Left kidney (tissue), 1 donor: ENCODE measurements at regions not wholly inside any gene's neighbourhood (a gene's known extent, or its start where the extent isn't known, plus 50 kb on each side); places are given as distances from the start of the nearest gene placed in this dataset.

ENCODE experiments used
- DNase-seq: peaks from one replicate; pipeline ENCODE4 v3.0.0-alpha.2; 2013

DNA sequence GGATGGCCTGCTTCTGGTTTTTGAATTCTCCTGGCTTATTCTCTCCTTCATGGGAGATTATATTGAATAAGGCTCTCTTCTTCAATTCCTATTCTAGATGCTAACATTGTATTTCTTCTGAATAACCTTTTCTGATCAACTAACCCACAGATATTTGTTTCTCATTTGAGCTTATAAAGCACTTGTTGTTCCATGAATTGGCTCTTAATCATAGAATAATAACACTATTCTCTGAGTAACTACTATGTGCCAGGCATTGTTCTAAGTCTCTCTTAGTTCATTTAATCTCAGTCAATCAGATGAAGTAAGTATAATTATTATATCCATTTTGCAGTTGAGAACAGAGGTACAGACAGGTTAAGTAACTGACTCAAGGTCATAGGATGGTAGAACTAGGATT lies 136.3 kb upstream of the MLIP start:
- DNase-seq = no peak

- peak; percentile 41 for DNase-seq
These were observed 135.2 kb upstream of the MLIP start for GRCh38 chr6:53975941-53976615.

DNA sequence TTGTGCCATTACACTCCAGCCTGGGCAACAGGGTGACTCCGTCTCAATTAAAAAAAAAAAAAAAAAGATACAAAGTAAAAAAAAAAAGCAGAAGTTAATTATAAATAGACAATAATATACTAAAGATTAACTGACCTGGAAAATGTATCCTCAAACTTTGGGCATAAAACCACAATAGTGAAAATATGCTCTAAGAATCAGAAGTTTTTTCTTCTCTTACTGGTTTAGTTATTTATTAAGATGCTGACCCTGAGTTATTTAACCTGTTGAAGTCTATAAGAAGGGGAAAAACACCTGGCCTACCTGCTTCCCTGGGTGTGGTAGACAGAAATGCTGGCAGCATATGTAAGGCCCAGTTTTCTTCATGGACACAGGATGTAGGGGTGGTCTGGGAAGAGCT lies 133.7 kb upstream of the MLIP start:
- DNase-seq = no peak

- peak; percentile 35 for DNase-seq
These were observed 131.7 kb upstream of the MLIP start for GRCh38 chr6:53979468-53980067.

- DNase-seq = no peak
These were observed 128.7 kb upstream of the MLIP start for GRCh38 chr6:53982366-53983050.

DNA sequence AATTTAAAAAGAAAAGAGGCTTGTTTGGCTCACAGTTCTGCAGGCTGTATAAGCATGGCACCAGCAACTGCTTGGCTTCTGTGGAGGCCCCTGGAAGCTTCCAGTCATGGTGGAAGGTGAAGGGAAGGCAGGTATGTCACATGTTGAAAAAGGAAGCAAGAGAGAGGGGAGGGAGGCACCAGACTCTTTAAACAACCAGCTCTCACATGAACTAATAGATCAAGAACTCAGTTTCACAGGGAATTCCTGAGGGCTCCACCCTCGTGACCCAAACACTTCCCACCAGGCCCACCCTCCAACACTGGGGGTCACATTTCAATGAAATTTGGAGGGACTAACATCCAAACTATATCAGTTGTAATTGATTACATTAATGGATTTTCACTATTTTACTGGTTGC lies 127.9 kb upstream of the MLIP start:
- DNase-seq = no peak

- no peak for DNase-seq
These were observed 127.1 kb upstream of the MLIP start for GRCh38 chr6:53984163-53984562.

- DNase-seq = no peak
These were observed 126.7 kb upstream of the MLIP start for GRCh38 chr6:53984581-53984980.

- DNase-seq = no peak
These were observed 125.9 kb upstream of the MLIP start for GRCh38 chr6:53985366-53985765.

DNA sequence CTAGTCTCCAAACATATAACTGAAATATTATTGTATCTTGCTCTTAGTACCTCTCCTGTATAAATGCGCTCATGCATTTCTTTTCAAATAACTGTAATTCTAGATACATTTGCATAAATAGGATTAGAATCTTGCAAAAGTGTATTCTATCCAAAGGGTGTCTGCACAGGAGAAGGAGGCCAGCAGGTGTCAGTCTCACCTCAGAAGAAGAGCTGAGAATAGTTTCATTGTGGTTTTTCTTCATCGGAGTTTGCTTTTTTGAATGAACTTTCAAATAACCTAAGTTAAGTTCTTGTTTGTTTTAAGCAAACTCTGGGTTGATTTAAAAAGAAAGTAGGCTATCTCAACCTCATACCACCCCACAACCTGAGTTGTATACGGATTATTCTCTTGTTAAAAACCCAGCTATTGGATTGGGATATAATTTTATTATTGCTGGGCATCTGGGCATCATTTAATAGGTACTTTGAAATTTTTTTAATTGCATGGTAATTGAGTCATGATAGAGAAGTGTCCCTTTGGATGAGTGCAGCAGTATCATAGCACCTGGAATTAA lies 125.0 kb upstream of the MLIP start:
- DNase-seq = peak; percentile 39

- DNase-seq = no peak
These were observed 124.3 kb upstream of the MLIP start for GRCh38 chr6:53986721-53987521.

DNA sequence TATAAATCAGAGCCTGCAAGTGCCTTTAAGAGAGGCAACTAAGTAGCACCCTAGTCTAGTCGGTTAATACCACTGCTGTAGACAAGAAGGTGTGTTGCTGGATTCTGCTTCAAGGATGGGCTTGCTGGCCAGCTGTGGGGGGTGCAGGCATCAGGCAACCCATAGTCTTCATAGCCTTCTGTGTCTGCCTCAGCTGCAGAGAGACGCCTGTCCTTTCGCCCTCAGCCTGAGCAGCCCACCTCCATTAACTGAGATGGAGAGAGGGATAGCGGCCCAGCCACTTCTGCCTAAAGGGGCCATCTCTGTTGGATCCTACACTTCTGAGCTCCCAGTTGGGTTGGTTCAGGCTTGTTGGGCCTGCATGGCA lies 123.7 kb upstream of the MLIP start:
- DNase-seq = no peak

DNA sequence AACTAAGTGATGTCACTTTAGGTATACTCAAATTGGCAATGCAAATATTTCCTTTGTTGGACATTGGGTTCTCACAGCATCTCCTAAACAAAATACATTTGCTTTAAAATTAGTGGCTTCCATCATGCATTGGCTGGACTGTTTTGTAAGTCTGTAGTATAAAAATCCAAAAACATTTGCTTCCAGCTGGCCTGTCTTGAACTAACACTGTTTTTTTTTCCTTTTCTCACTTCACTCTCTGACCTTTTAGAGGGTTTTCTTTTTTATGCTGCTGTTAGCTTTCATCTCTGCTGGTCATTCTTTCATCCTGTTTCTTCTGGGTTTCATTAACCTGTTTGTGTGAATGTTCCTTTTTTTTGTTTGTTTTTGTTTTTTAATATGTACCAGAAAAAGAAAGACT lies 121.7 kb upstream of the MLIP start:
- DNase-seq = no peak

DNA sequence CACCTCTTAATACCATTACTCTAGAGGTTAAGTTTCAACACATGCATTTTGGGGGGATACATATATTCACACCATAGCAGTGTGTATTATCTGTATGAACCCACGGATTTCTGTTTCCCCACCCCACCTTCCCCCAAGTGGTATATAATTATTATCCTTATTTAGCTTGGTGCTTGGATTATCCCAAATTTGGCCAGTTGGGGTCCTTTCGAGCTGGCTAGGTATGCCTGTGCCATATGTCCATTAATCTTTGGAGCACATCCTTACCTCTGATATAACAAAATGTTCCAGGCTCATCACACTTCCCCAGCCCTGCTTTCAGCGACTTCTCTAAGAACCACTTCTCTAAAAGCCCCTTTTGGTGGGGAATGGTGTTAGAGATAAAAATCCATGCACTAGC lies 118.7 kb upstream of the MLIP start:
- no peak for DNase-seq

GRCh38 chr6:53994201-53994600 lies 117.0 kb upstream of the MLIP start:
- no peak for DNase-seq

DNA sequence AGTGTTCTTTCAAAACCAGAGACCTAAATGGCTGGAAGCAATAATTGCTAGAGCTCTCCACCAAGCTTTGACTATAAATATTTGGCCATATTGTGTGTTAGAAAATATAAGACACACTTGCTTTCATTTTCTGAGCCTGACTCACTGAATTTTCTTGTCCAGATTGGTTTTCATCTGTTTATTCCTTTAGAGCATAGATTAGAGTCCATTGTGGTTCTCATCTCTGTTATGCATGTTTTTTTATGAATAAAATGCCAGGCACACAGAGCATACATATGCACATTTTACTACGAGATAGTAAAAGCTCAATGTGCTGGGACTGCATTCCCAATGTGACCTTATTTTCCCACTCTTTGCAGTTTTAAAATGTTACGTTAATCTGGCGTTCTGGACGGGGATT lies 115.3 kb upstream of the MLIP start:
- no peak for DNase-seq

GRCh38 chr6:53998303-53998702 lies 112.9 kb upstream of the MLIP start:
- DNase-seq = no peak

- no peak for DNase-seq
These were observed 112.0 kb upstream of the MLIP start for GRCh38 chr6:53999088-53999755.

DNA sequence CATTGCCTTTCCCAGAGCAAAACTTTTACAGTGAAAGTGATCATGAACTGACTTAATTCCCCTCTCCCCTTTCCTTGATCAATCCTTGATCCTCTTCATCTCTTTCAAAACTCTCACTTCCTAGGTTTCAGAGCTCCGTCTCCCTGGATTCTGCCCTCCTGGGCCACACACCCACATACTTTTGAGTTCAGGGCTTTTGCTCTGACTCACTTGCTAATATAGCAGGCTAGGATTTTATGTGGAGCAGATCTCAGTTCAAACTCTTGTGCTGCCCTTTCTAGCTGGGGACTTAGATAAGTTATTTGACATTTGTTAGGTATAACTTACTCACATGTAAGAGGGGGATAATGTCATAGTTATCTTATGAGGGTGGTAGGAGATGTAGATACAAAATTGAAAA lies 109.1 kb upstream of the MLIP start:
- no peak for DNase-seq

DNA sequence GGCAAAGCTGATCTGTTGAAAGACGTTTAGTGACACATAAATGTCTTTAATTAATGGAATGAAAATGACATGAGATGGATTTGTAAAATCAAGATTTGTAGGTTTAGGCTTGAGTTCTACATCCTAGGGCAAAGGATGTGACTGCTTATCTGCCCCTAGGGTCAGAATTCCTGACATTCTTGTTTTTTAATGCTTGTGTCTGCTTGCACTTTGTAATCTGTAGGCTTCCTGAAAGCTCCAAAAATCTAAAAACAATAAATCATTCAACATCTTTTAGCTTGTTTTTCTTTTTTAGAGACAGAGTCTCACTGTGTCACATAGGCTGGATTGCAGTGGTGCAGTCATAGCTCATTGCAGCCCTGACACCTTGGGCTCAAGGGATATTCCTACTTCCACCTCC lies 107.9 kb upstream of the MLIP start:
- DNase-seq = no peak

DNA sequence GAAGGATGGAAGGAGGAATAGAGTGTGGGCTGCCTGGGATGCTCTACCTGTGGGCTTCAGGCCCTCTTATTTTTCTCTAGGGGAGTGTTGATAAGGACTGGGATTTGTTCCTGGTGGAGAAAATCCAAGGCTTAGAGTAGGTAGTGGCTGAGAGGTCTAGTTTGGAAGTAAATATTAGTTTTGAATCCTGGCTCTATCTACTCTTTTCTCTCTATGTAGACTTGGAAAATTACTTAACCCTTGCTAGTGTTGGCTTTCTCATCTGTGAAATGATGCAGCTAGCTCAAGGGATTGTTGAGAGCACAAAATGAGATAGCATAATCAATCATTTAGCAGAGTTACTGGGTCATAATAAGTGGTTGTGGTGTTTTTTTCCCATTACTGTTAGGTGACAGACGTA lies 102.7 kb upstream of the MLIP start:
- no peak for DNase-seq

DNA sequence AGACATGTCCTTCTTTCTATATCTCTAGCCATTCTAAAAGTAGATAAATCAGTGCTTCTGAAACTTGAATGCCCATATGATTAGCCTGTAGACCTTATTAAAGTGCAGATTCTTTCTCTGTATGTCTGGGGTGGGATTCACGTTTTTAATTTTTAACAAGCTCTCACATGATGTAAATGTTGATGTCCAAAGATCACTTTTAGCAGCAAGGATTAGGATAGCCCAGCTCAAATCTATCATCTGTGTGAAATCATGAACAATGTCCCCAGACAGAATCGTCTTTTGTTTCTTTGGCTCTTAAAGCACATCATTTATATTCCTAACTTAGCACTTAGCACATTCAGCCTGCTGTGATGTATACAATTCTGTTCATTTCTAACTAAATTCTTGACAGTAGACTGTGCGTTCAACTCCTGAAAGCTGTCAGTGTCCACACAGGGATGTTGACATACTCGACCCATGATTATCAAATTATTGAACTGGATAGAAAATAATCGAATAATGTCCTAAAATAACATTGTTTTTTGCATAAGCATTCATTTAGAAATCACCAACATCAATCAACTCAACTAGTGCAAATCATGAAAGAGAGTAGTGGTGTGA lies 102.1 kb upstream of the MLIP start:
- no peak for DNase-seq
